IMR-90 (cell line): ENCODE measurements at regions not wholly inside any gene's neighbourhood (a gene's known extent, or its start where the extent isn't known, plus 50 kb on each side); places are given as distances from the start of the nearest gene placed in this dataset.

Experiments used
- CTCF ChIP-seq: conservative IDR thresholded peaks from 2 replicates; pipeline ENCODE4 v1.5.1; 2012; ENCODE audit warnings: mild to moderate bottlenecking, low read depth, low read length, improper control_type of control experiment
- MXI1 ChIP-seq: IDR thresholded peaks from 2 replicates; pipeline ENCODE4 v1.6.1; 2012; ENCODE audit warnings: low read depth, mild to moderate bottlenecking, low read length, moderate library complexity, borderline replicate concordance
- RAD21 ChIP-seq: IDR thresholded peaks from 2 replicates; pipeline ENCODE4 v1.6.1; 2012; ENCODE audit warnings: low read length, improper control_type of control experiment
- RCOR1 ChIP-seq: IDR thresholded peaks from 2 replicates; pipeline ENCODE4 v1.6.1; 2012; ENCODE audit warnings: mild to moderate bottlenecking, low read length, improper control_type of control experiment; ENCODE audit not compliant: insufficient replicate concordance
- TF ChIP-seq, protein P1 (sequence below): fragments of 150-350 bp; IDR thresholded peaks from 2 replicates; pipeline ENCODE4 v1.6.1; 2016; ENCODE audit warnings: low read depth, mild to moderate bottlenecking, low read length, moderate library complexity, borderline replicate concordance

DNA sequence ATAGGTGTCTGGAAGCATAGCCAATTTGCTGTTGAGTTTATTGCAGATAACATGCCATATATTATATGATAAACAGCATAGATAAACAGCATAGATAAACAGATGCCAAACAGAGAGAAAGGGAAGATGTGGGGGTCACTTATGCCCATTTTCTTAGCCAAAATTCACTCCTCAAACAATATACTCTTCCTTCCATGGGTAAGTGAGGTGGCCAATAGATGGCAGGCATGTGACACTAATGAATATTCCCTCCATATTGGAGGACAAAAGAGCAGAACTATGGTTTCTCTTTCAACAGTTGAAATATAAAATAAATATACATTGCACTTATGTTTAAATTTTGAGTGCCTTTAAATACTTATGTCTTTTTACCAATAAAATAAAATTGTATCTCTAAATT, 1212.8 kb downstream of the REEP3 start:
- TF ChIP-seq CTCF (0 out of 2 replicates have a peak, but pooled peaks have one; percentile 10), RCOR1 (no peak), MXI1 (no peak), RAD21 (peak; percentile 10; the same call in 1 of the 2 replicates)
- TF ChIP-seq, protein P1, sequence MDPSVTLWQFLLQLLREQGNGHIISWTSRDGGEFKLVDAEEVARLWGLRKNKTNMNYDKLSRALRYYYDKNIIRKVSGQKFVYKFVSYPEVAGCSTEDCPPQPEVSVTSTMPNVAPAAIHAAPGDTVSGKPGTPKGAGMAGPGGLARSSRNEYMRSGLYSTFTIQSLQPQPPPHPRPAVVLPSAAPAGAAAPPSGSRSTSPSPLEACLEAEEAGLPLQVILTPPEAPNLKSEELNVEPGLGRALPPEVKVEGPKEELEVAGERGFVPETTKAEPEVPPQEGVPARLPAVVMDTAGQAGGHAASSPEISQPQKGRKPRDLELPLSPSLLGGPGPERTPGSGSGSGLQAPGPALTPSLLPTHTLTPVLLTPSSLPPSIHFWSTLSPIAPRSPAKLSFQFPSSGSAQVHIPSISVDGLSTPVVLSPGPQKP: no peak
